ENCODE measurements at regions not wholly inside any gene's neighbourhood (a gene's known extent, or its start where the extent isn't known, plus 50 kb on each side); places are given as distances from the start of the nearest gene placed in this dataset.
"Not testable (repeated sequence)": the region's sequence is repeated elsewhere in the genome, so short reads cannot be mapped to it uniquely, and the experiment has no call there.

- no peaks in the 10 kb centered on the region for H3K9me3 Mint-ChIP-seq
- no peak overlapping the region for H3K27ac Mint-ChIP-seq
- no peaks in the 10 kb centered on the region for H3K36me3 Mint-ChIP-seq
- no peak for ATAC-seq
- no peak for DNase-seq (ENCODE audit: low spot score in 2 of 2)
These were observed 202.9 kb downstream of the USP25 start for GRCh38 chr21:15932726-15933125.

GRCh38 chr21:15935530-15935929 lies 205.7 kb downstream of the USP25 start:
- ATAC-seq (no peak), DNase-seq (ENCODE audit: low spot score in 2 of 2) (no peak)
- Mint-ChIP-seq H3K36me3 (no peaks in the 10 kb centered on the region), H3K27ac (no peak overlapping the region), H3K9me3 (no peaks in the 10 kb centered on the region)

GRCh38 chr21:15943009-15943666 lies 213.4 kb downstream of the USP25 start:
- Mint-ChIP-seq H3K27ac (no peak overlapping the region), H3K36me3 (no peaks in the 10 kb centered on the region), H3K9me3 (no peaks in the 10 kb centered on the region)
- ATAC-seq (no peak), DNase-seq (ENCODE audit: low spot score in 2 of 2) (no peak)

- Mint-ChIP-seq H3K9me3 (peaks cover 11 to 14% of the 10 kb centered on the region in 2 donors), H3K27ac (no peak overlapping the region), H3K36me3 (peaks cover 0 to 17% of the 10 kb centered on the region in 2 donors)
- DNase-seq (ENCODE audit: low spot score in 2 of 2), result no peak
- no peak for ATAC-seq
These were observed 217.9 kb downstream of the USP25 start for GRCh38 chr21:15947677-15948076.

GRCh38 chr21:15953551-15954116 lies 223.9 kb downstream of the USP25 start:
- no peak for DNase-seq (ENCODE audit: low spot score in 2 of 2)
- H3K9me3 Mint-ChIP-seq, result peaks cover 26 to 29% of the 10 kb centered on the region in 2 donors
- peaks cover 9 to 32% of the 10 kb centered on the region in 2 donors for H3K36me3 Mint-ChIP-seq
- no peak for ATAC-seq
- H3K27ac Mint-ChIP-seq, result no peak overlapping the region

- Mint-ChIP-seq H3K36me3 (no peaks in the 10 kb centered on the region), H3K9me3 (no peaks in the 10 kb centered on the region), H3K27ac (no peak overlapping the region)
- ATAC-seq (no peak), DNase-seq (ENCODE audit: low spot score in 2 of 2) (no peak)
These were observed 234.6 kb downstream of the USP25 start for GRCh38 chr21:15964236-15964855.

- H3K9me3 Mint-ChIP-seq, result no peaks in the 10 kb centered on the region
- no peak overlapping the region for H3K27ac Mint-ChIP-seq
- ATAC-seq (no peak), DNase-seq (ENCODE audit: low spot score in 2 of 2) (no peak)
- H3K36me3 Mint-ChIP-seq, result no peaks in the 10 kb centered on the region
These were observed 236.4 kb downstream of the USP25 start for GRCh38 chr21:15966231-15966630.

GRCh38 chr21:15966651-15967050 lies 236.9 kb downstream of the USP25 start:
- Mint-ChIP-seq H3K27ac (no peak overlapping the region), H3K36me3 (no peaks in the 10 kb centered on the region), H3K9me3 (no peaks in the 10 kb centered on the region)
- ATAC-seq (no peak), DNase-seq (ENCODE audit: low spot score in 2 of 2) (no peak)

- DNase-seq (ENCODE audit: low spot score in 2 of 2) (no peak), ATAC-seq (peak in 1 of 2 donors; percentile 11)
- Mint-ChIP-seq H3K27ac (no peak overlapping the region), H3K9me3 (no peaks in the 10 kb centered on the region), H3K36me3 (no peaks in the 10 kb centered on the region)
These were observed 237.9 kb downstream of the USP25 start for GRCh38 chr21:15967661-15968060.

- no peak for ATAC-seq
- Mint-ChIP-seq H3K27ac (no peak overlapping the region), H3K9me3 (no peaks in the 10 kb centered on the region), H3K36me3 (no peaks in the 10 kb centered on the region)
- DNase-seq (ENCODE audit: low spot score in 2 of 2), result no peak
These were observed 239.1 kb downstream of the USP25 start for GRCh38 chr21:15968776-15969310.

GRCh38 chr21:15976807-15977206 lies 247.0 kb downstream of the USP25 start:
- DNase-seq (ENCODE audit: low spot score in 2 of 2), result no peak
- H3K9me3 Mint-ChIP-seq, result no peaks in the 10 kb centered on the region
- no peaks in the 10 kb centered on the region for H3K36me3 Mint-ChIP-seq
- H3K27ac Mint-ChIP-seq, result no peak overlapping the region
- no peak for ATAC-seq

- H3K9me3 Mint-ChIP-seq, result no peaks in the 10 kb centered on the region
- no peak for ATAC-seq
- H3K27ac Mint-ChIP-seq, result no peak overlapping the region
- H3K36me3 Mint-ChIP-seq, result no peaks in the 10 kb centered on the region
- DNase-seq (ENCODE audit: low spot score in 2 of 2), result no peak
These were observed 248.5 kb downstream of the USP25 start for GRCh38 chr21:15978215-15978738.

- H3K36me3 Mint-ChIP-seq, H3K27ac Mint-ChIP-seq, ATAC-seq: not testable (repeated sequence)
These were observed 249.7 kb downstream of the USP25 start for GRCh38 chr21:15979493-15979892.

GRCh38 chr21:15986277-15986676 lies 256.5 kb downstream of the USP25 start:
- Mint-ChIP-seq H3K36me3 (no peaks in the 10 kb centered on the region), H3K9me3 (peaks cover 0 to 7% of the 10 kb centered on the region in 2 donors), H3K27ac (no peak overlapping the region)
- no peak for ATAC-seq
- DNase-seq (ENCODE audit: low spot score in 2 of 2), result no peak

More at GRCh38 chr21:15979493-15979892, 249.7 kb downstream of the USP25 start:
- not testable (repeated sequence) for DNase-seq (ENCODE audit: low spot score in 2 of 2); H3K9me3 Mint-ChIP-seq

- no peak for DNase-seq (ENCODE audit: low spot score in 2 of 2)
- ATAC-seq, result peak in 1 of 2 donors; percentile 58
These were observed 262.4 kb downstream of the USP25 start for GRCh38 chr21:15992171-15992570.

GRCh38 chr21:15993951-15994350 lies 264.2 kb downstream of the USP25 start:
- no peak for ATAC-seq
- H3K36me3 Mint-ChIP-seq, result no peaks in the 10 kb centered on the region
- no peak for DNase-seq (ENCODE audit: low spot score in 2 of 2)
- H3K9me3 Mint-ChIP-seq, result no peaks in the 10 kb centered on the region
- no peak overlapping the region for H3K27ac Mint-ChIP-seq

More at GRCh38 chr21:15992171-15992570, 262.4 kb downstream of the USP25 start:
- no peaks in the 10 kb centered on the region for H3K36me3 Mint-ChIP-seq
- H3K9me3 Mint-ChIP-seq, result no peaks in the 10 kb centered on the region
- H3K27ac Mint-ChIP-seq, result no peak overlapping the region

- no peak for ATAC-seq
- H3K27ac Mint-ChIP-seq, result no peak overlapping the region
- DNase-seq (ENCODE audit: low spot score in 2 of 2), result no peak
- H3K36me3 Mint-ChIP-seq, result no peaks in the 10 kb centered on the region
- no peaks in the 10 kb centered on the region for H3K9me3 Mint-ChIP-seq
These were observed 270.0 kb downstream of the USP25 start for GRCh38 chr21:15999741-16000140.
